ENCODE measurements at regions not wholly inside any gene's neighbourhood (a gene's known extent, or its start where the extent isn't known, plus 50 kb on each side); places are given as distances from the start of the nearest gene placed in this dataset.
"Not testable (repeated sequence)": the region's sequence is repeated elsewhere in the genome, so short reads cannot be mapped to it uniquely, and the experiment has no call there.

GRCh38 chr4:28436191-28437080, 1575.8 kb downstream of the STIM2 start:
- H3K4me3 ChIP-seq (ENCODE audit: low read depth, low read length): no peak overlapping the region

- no peak overlapping the region for H3K4me3 ChIP-seq (ENCODE audit: low read depth, low read length)
Observed at GRCh38 chr4:28443371-28443770, 1582.7 kb downstream of the STIM2 start.

- no peak overlapping the region for H3K4me3 ChIP-seq (ENCODE audit: low read depth, low read length)
Observed at GRCh38 chr4:28443801-28444412, 1583.3 kb downstream of the STIM2 start.

GRCh38 chr4:28444886-28445496, 1584.3 kb downstream of the STIM2 start:
- H3K4me3 ChIP-seq (ENCODE audit: low read depth, low read length): no peak overlapping the region

GRCh38 chr4:28449085-28449484, 1588.4 kb downstream of the STIM2 start:
- H3K4me3 ChIP-seq (ENCODE audit: low read depth, low read length): no peak overlapping the region

- no peak overlapping the region for H3K4me3 ChIP-seq (ENCODE audit: low read depth, low read length)
Observed at GRCh38 chr4:28451346-28451745, 1590.7 kb downstream of the STIM2 start.

- no peak overlapping the region for H3K4me3 ChIP-seq (ENCODE audit: low read depth, low read length)
Observed at GRCh38 chr4:28462766-28463700, 1602.4 kb downstream of the STIM2 start.

GRCh38 chr4:28464823-28465222, 1604.2 kb downstream of the STIM2 start:
- H3K4me3 ChIP-seq (ENCODE audit: low read depth, low read length): no peak overlapping the region

GRCh38 chr4:28466886-28467285, 1606.2 kb downstream of the STIM2 start:
- not testable (repeated sequence) for H3K4me3 ChIP-seq (ENCODE audit: low read depth, low read length)

- H3K4me3 ChIP-seq (ENCODE audit: low read depth, low read length): no peak overlapping the region
Observed at GRCh38 chr4:28469387-28469786, 1608.7 kb downstream of the STIM2 start.

- no peak overlapping the region for H3K4me3 ChIP-seq (ENCODE audit: low read depth, low read length)
Observed at GRCh38 chr4:28469886-28470285, 1609.2 kb downstream of the STIM2 start.

GRCh38 chr4:28475381-28475780, 1614.7 kb downstream of the STIM2 start:
- H3K4me3 ChIP-seq (ENCODE audit: low read depth, low read length): no peak overlapping the region

- H3K4me3 ChIP-seq (ENCODE audit: low read depth, low read length): no peak overlapping the region
Observed at GRCh38 chr4:28479666-28480065, 1619.0 kb downstream of the STIM2 start.

GRCh38 chr4:28481565-28481964, 1620.9 kb downstream of the STIM2 start:
- H3K4me3 ChIP-seq (ENCODE audit: low read depth, low read length): no peak overlapping the region

GRCh38 chr4:28482580-28483270, 1622.1 kb downstream of the STIM2 start:
- H3K4me3 ChIP-seq (ENCODE audit: low read depth, low read length): no peak overlapping the region

GRCh38 chr4:28488021-28488420, 1627.4 kb downstream of the STIM2 start:
- H3K4me3 ChIP-seq (ENCODE audit: low read depth, low read length): no peak overlapping the region

- no peak overlapping the region for H3K4me3 ChIP-seq (ENCODE audit: low read depth, low read length)
Observed at GRCh38 chr4:28490669-28491068, 1630.0 kb downstream of the STIM2 start.

GRCh38 chr4:28505064-28505463, 1644.4 kb downstream of the STIM2 start:
- no peak overlapping the region for H3K4me3 ChIP-seq (ENCODE audit: low read depth, low read length)

- no peak overlapping the region for H3K4me3 ChIP-seq (ENCODE audit: low read depth, low read length)
Observed at GRCh38 chr4:28508636-28509035, 1648.0 kb downstream of the STIM2 start.

- not testable (repeated sequence) for H3K4me3 ChIP-seq (ENCODE audit: low read depth, low read length)
Observed at GRCh38 chr4:28514766-28515165, 1654.1 kb downstream of the STIM2 start.
